ENCODE measurements at regions not wholly inside any gene's neighbourhood (a gene's known extent, or its start where the extent isn't known, plus 50 kb on each side); places are given as distances from the start of the nearest gene placed in this dataset.
"Not testable (repeated sequence)": the region's sequence is repeated elsewhere in the genome, so short reads cannot be mapped to it uniquely, and the experiment has no call there.

GRCh38 chr5:96321345-96321744, 111.7 kb downstream of the PCSK1 start:
- no peak for ATAC-seq (ENCODE audit: low FRiP score)
- no peak for DNase-seq (ENCODE audit: low spot score)
- no peak for TF ChIP-seq CTCF (IDR thresholded peaks at IDR 0.05)

GRCh38 chr5:96320797-96321196, 112.3 kb downstream of the PCSK1 start:
- no peak for TF ChIP-seq CTCF (IDR thresholded peaks at IDR 0.05)
- DNase-seq (ENCODE audit: low spot score) (no peak), ATAC-seq (ENCODE audit: low FRiP score) (no peak)

GRCh38 chr5:96319981-96320739, 112.9 kb downstream of the PCSK1 start:
- not testable (repeated sequence) for ATAC-seq (ENCODE audit: low FRiP score); DNase-seq (ENCODE audit: low spot score)

GRCh38 chr5:96318569-96319110, 114.4 kb downstream of the PCSK1 start:
- DNase-seq (ENCODE audit: low spot score) (no peak), ATAC-seq (ENCODE audit: low FRiP score) (no peak)
- no peak for TF ChIP-seq CTCF (IDR thresholded peaks at IDR 0.05)

GRCh38 chr5:96317945-96318344, 115.1 kb downstream of the PCSK1 start:
- TF ChIP-seq CTCF (IDR thresholded peaks at IDR 0.05): no peak
- ATAC-seq (ENCODE audit: low FRiP score) (no peak), DNase-seq (ENCODE audit: low spot score) (no peak)

- ATAC-seq (ENCODE audit: low FRiP score) (no peak), DNase-seq (ENCODE audit: low spot score) (no peak)
- no peak for TF ChIP-seq CTCF (IDR thresholded peaks at IDR 0.05)
Measured at GRCh38 chr5:96316487-96316886, 116.6 kb downstream of the PCSK1 start.

GRCh38 chr5:96316017-96316416, 117.0 kb downstream of the PCSK1 start:
- TF ChIP-seq CTCF (IDR thresholded peaks at IDR 0.05): no peak
- ATAC-seq (ENCODE audit: low FRiP score) (no peak), DNase-seq (ENCODE audit: low spot score) (no peak)
